ENCODE measurements at regions not wholly inside any gene's neighbourhood (a gene's known extent, or its start where the extent isn't known, plus 50 kb on each side); places are given as distances from the start of the nearest gene placed in this dataset.

DNA sequence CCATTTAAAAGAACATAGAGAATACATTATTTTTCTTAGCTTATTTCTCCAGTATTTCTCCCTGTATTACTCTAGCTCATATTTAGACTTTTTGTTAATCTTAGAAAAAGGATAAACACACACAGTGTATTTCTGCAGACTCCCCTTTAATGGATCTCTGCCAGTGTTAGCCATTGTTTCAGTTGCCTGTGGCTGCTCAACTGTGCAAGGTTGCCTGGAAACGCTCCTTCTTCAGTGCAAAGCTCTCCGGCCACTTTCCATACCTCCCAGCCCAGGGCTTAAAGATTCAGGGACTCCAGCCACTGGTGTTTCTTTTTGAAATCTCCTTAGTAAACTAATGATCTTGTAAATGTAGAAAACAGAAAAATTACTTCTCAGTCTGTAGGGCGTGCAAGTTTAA is 104.9 kb downstream of the SLIT2 start:
- TF ChIP-seq CTCF (IDR thresholded peaks at IDR 0.05; ENCODE audit: low read length) (no peak), EZH2 (IDR thresholded peaks at IDR 0.05; ENCODE audit: borderline replicate concordance, low read length) (no peak)

Data from OCI-LY1 (cell line).